Activated T-helper 1 cell treated with anti-CD3 and anti-CD28 coated beads, Interleukin-12 subunit alpha, Interleukin-12 subunit beta, Interleukin-2, Interleukin-4 antibody, amounts not matched to agents 30 ng/mL and 10 ng/mL and 1 ng/mL, durations not matched to agents 14 hours and 24 hours and 36 hours (primary cell): ENCODE measurements at regions not wholly inside any gene's neighbourhood (a gene's known extent, or its start where the extent isn't known, plus 50 kb on each side); places are given as distances from the start of the nearest gene placed in this dataset.

Experiments used
- DNase-seq: peaks from one replicate; pipeline ENCODE4 v3.0.0; 2021; ENCODE audit warnings: low spot score
- H3K27ac Mint-ChIP-seq: one replicate; pipeline ENCODE4 v1.8.0; 2021; ENCODE audit warnings: mild to moderate bottlenecking, mixed read lengths
- H3K27me3 Mint-ChIP-seq: one replicate; pipeline ENCODE4 v1.8.0; 2022; ENCODE audit warnings: mild to moderate bottlenecking, moderate library complexity, mixed read lengths; ENCODE audit not compliant: insufficient read depth
- H3K36me3 Mint-ChIP-seq: one replicate; pipeline ENCODE4 v1.8.0; 2021; ENCODE audit warnings: low read depth, mixed read lengths
- H3K4me1 Mint-ChIP-seq: one replicate; pipeline ENCODE4 v1.8.0; 2021; ENCODE audit warnings: low read depth, mixed read lengths
- H3K4me3 Mint-ChIP-seq: one replicate; pipeline ENCODE4 v1.8.0; 2021; ENCODE audit warnings: mild to moderate bottlenecking, moderate library complexity, mixed read lengths
- H3K9me3 Mint-ChIP-seq: one replicate; pipeline ENCODE4 v1.8.0; 2021; ENCODE audit warnings: mixed read lengths
- intact Hi-C: fragments of 100-400 bp; cut with micrococcal nuclease; formaldehyde crosslinking; loops from one replicate; pipeline ENCODE4 v1.15.1; 2024

GRCh38 chr5:36478646-36479317 is 127.6 kb upstream of the SLC1A3 start:
- intact Hi-C loops: no loop called here
- Mint-ChIP-seq H3K36me3 (no peaks in the 10 kb centered on the region), H3K27me3 (no peaks in the 10 kb centered on the region), H3K4me1 (no peaks in the 10 kb centered on the region), H3K4me3 (no peak overlapping the region), H3K27ac (no peak overlapping the region), H3K9me3 (peaks cover 6% of the 10 kb centered on the region)
- DNase-seq: no peak

DNA sequence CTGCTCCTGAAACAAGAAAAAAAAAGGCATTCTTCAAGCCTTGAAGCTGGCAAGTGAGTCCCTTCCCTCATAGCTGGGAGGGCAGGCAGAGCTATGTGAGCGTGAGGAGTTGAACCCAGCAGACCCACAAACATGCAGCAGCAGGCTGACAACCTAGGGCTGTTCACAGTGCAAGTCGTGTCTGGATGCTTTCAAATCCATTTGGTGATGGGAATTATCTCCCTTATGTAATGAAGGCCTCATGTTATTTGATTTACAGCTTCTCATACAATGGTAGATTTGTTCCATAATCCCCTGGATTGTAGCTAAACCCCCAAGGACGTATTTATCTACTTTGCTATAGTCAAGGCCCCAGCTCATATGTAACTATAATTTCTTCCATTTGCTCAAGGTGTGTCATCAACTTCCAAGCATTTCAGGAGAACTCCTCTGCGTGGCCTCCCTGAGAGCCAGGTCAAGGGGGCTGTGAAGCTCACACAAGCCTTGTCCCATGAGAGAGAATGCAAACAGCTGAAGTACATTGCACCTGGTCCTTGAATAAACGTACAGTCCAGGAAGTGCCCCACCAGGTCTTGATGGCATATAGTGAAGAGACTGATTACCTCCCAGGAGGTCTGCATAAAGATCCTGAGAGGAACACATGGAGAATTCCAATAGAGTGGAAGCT is 124.8 kb upstream of the SLC1A3 start:
- Mint-ChIP-seq H3K27me3 (no peaks in the 10 kb centered on the region), H3K36me3 (no peaks in the 10 kb centered on the region), H3K4me1 (no peaks in the 10 kb centered on the region), H3K27ac (no peak overlapping the region), H3K4me3 (no peak overlapping the region), H3K9me3 (no peaks in the 10 kb centered on the region)
- DNase-seq: no peak
- intact Hi-C loops: no loop called here

- no peak overlapping the region for H3K4me3 Mint-ChIP-seq
- intact Hi-C loops: no loop called here
- H3K27me3 Mint-ChIP-seq: no peaks in the 10 kb centered on the region
- H3K4me1 Mint-ChIP-seq: no peaks in the 10 kb centered on the region
- H3K27ac Mint-ChIP-seq: no peak overlapping the region
- DNase-seq: no peak
- no peaks in the 10 kb centered on the region for H3K36me3 Mint-ChIP-seq
- no peaks in the 10 kb centered on the region for H3K9me3 Mint-ChIP-seq
Measured at GRCh38 chr5:36482812-36483211, 123.6 kb upstream of the SLC1A3 start.

- DNase-seq: no peak
- no peaks in the 10 kb centered on the region for H3K4me1 Mint-ChIP-seq
- H3K9me3 Mint-ChIP-seq: no peaks in the 10 kb centered on the region
- H3K36me3 Mint-ChIP-seq: no peaks in the 10 kb centered on the region
- H3K27ac Mint-ChIP-seq: no peak overlapping the region
- H3K27me3 Mint-ChIP-seq: no peaks in the 10 kb centered on the region
- intact Hi-C loops: no loop called here
- no peak overlapping the region for H3K4me3 Mint-ChIP-seq
Measured at GRCh38 chr5:36489505-36489904, 116.9 kb upstream of the SLC1A3 start.

DNA sequence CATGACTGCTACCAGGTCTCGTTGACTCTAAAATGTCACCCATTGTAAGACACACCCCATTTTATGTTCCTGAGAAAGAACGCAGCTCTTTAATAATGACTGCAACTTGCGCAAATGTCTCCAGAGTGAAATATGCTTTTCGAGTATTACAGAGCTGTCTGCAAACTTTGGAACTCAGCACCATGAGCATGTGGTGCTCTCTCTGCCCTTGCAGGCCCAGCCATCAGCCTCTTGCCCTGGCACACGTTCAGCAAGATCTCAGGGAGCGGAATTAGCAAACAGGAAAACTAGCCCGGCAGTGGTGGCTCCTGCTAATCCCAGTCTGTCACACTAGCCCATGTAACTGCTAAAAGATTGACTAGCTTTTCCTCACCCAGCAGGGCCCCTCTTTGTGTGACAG is 114.5 kb upstream of the SLC1A3 start:
- no peaks in the 10 kb centered on the region for H3K4me1 Mint-ChIP-seq
- no peak overlapping the region for H3K27ac Mint-ChIP-seq
- no peaks in the 10 kb centered on the region for H3K27me3 Mint-ChIP-seq
- no peaks in the 10 kb centered on the region for H3K36me3 Mint-ChIP-seq
- no peaks in the 10 kb centered on the region for H3K9me3 Mint-ChIP-seq
- DNase-seq: no peak
- intact Hi-C loops: no loop called here
- no peak overlapping the region for H3K4me3 Mint-ChIP-seq

DNA sequence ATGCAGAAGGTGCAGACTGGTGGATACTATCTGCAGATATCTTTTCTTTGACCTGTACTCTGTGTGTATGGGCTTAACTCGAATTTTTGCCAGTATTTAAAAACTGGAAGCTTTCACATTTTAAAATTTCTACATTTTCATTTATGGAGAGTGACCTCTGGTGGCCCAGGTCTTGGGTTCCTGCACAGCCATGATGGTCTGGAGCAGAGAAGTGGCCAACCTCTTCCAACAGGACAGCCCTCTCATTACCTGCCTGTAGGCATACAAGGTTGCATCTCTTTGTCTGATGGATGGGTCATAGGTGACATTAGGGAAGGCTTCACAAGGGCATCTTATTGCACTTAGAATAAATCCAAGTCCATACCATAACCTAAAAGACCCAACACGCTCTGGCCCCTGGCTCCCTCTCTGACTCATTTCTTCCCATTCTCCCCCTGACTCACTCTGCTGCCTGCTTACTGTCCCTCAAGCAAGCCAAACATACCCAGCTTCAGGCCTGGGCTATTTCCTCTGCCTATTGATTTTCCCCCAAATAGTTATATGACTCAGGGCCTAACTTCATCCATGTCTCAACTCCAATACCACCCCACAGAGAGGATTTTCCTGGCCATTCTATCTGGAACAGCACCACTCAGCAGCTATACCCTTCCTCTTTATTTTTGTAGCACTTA is 113.3 kb upstream of the SLC1A3 start:
- DNase-seq: no peak
- Mint-ChIP-seq H3K27ac (no peak overlapping the region), H3K4me1 (no peaks in the 10 kb centered on the region), H3K36me3 (no peaks in the 10 kb centered on the region), H3K4me3 (no peak overlapping the region), H3K9me3 (no peaks in the 10 kb centered on the region), H3K27me3 (no peaks in the 10 kb centered on the region)
- intact Hi-C loops: no loop called here

DNA sequence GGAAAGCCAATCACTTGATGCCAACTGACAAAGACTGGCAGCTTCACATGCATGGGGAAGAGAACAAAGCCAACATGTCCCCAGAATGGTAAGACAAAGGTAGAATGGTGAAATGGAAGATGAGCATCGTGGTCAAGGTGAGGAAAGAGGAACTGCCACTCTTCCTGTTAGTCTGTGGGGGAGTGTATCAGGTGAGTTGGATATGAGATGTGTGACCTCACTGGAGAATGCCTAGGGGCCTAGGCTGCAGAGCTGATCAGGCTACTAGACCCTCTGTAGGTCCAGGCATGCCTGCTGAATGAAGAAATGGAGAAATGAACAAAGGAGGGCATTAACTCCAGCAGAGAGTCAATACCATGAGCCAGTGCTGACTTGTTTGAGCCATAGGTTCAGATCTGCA is 112.4 kb upstream of the SLC1A3 start:
- peaks cover 1% of the 10 kb centered on the region for H3K27me3 Mint-ChIP-seq
- DNase-seq: no peak
- intact Hi-C loops: no loop called here
- no peak overlapping the region for H3K4me3 Mint-ChIP-seq
- no peaks in the 10 kb centered on the region for H3K9me3 Mint-ChIP-seq
- no peaks in the 10 kb centered on the region for H3K4me1 Mint-ChIP-seq
- no peak overlapping the region for H3K27ac Mint-ChIP-seq
- H3K36me3 Mint-ChIP-seq: no peaks in the 10 kb centered on the region

DNA sequence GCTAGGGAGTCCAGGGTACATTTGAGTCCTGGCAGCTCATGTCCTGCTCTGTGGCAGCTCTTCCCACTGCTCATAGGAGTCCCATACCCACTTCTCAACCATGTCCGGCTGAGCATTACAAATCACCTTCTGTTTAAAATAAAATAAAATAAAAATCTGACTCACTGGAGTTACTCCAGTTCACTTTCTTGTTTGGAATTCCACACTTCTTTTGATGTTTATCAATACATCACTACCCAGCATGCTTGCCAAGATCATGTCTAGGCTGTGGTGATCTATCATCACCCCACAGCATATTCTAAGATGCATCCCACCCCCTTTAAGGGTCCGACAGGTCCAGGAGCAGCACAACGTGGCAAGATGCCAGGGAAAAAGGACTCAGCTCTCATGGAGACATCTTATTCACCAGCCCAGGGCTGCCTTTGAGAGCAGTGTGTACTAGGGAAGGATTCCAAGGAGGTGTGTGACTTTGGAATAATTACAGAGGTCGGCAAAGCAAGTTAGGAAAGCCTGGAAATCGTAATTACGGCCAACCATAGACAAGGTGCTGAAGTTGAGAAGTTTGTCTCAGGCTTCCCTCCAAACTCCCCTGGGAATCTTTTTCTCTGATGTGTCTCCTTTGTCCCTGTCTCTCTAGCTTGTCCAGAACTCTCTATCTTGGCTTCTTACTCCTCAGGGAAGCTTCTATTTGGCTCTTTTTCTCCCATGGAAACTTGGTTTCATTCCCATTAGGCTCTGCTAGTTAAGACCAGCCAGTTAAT is 111.4 kb upstream of the SLC1A3 start:
- peaks cover 4% of the 10 kb centered on the region for H3K27me3 Mint-ChIP-seq
- H3K9me3 Mint-ChIP-seq: no peaks in the 10 kb centered on the region
- no peaks in the 10 kb centered on the region for H3K36me3 Mint-ChIP-seq
- no peaks in the 10 kb centered on the region for H3K4me1 Mint-ChIP-seq
- intact Hi-C loops: no loop called here
- DNase-seq: no peak
- H3K4me3 Mint-ChIP-seq: no peak overlapping the region
- no peak overlapping the region for H3K27ac Mint-ChIP-seq

DNA sequence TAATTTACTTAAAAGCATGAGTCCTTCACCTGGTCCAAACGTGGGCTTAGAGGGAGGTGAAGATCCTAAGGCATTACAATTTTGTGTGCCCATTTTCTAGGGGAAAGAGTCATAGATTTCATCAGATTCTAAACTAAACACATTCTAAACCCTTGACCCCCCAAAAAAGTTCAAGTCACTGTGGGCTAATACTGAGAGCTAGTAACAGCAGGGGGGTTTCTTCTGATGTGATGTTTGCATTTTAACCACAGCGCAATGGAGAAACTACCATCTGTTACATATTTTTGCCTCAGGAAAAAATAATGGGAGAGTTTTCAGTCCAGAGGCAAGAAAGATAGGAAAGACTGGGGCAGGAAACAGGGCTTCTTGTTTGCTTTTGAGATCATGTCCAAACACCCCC is 110.8 kb upstream of the SLC1A3 start:
- H3K4me1 Mint-ChIP-seq: no peaks in the 10 kb centered on the region
- intact Hi-C loops: no loop called here
- no peaks in the 10 kb centered on the region for H3K36me3 Mint-ChIP-seq
- H3K27ac Mint-ChIP-seq: no peak overlapping the region
- H3K9me3 Mint-ChIP-seq: no peaks in the 10 kb centered on the region
- no peak for DNase-seq
- H3K4me3 Mint-ChIP-seq: no peak overlapping the region
- H3K27me3 Mint-ChIP-seq: peaks cover 4% of the 10 kb centered on the region

DNA sequence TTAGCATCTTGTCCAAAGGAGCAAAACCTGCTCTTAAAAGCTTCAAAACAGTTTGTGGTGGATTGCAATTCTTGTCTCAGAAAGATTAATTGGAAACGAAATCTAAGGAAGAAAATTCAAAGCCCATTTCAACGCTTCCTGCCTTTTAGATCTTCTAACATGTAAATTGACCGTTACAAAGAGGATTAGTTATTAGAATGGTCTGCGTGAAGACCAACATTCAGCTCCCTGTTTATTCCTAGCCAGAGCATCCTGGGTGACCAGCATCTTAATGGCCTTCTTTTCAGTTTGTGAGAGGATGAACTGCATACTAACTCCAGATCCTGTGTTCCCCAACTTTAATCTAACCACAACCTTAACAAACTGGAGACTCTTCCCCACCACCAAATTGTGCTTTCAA is 109.9 kb upstream of the SLC1A3 start:
- H3K4me3 Mint-ChIP-seq: no peak overlapping the region
- no peaks in the 10 kb centered on the region for H3K9me3 Mint-ChIP-seq
- intact Hi-C loops: no loop called here
- peaks cover 4% of the 10 kb centered on the region for H3K27me3 Mint-ChIP-seq
- DNase-seq: no peak
- no peak overlapping the region for H3K27ac Mint-ChIP-seq
- H3K36me3 Mint-ChIP-seq: no peaks in the 10 kb centered on the region
- H3K4me1 Mint-ChIP-seq: no peaks in the 10 kb centered on the region

GRCh38 chr5:36502608-36503007 is 103.8 kb upstream of the SLC1A3 start:
- Mint-ChIP-seq H3K27ac (no peak overlapping the region), H3K4me1 (no peaks in the 10 kb centered on the region), H3K27me3 (peaks cover 7% of the 10 kb centered on the region), H3K36me3 (no peaks in the 10 kb centered on the region), H3K9me3 (no peaks in the 10 kb centered on the region), H3K4me3 (no peak overlapping the region)
- intact Hi-C loops: no loop called here
- DNase-seq: no peak

GRCh38 chr5:36505021-36505420 is 101.4 kb upstream of the SLC1A3 start:
- Mint-ChIP-seq H3K27me3 (peaks cover 5% of the 10 kb centered on the region), H3K27ac (no peak overlapping the region), H3K4me1 (no peaks in the 10 kb centered on the region), H3K9me3 (no peaks in the 10 kb centered on the region), H3K4me3 (no peak overlapping the region), H3K36me3 (no peaks in the 10 kb centered on the region)
- intact Hi-C loops: no loop called here
- DNase-seq: no peak
